NCI-H1417 (cell line): ENCODE measurements at regions not wholly inside any gene's neighbourhood (a gene's known extent, or its start where the extent isn't known, plus 50 kb on each side); places are given as distances from the start of the nearest gene placed in this dataset.

Experiments used
- DNase-seq, 3 experiments: peaks; one replicate each; lab custom pipeline; 2025; lab: John Stamatoyannopoulos, UW

- DNase-seq, result peak in 2 of 3 experiments; percentile 2 to 29
Observed at GRCh38 chr5:58071566-58071965, 388.3 kb downstream of the PLK2 start.

- DNase-seq, result peak in 2 of 3 experiments; percentile 6 to 51
Observed at GRCh38 chr5:58069846-58070245, 390.0 kb downstream of the PLK2 start.

- DNase-seq, result no peak
Observed at GRCh38 chr5:58069016-58069705, 390.7 kb downstream of the PLK2 start.

- no peak for DNase-seq
Observed at GRCh38 chr5:58066557-58066956, 393.3 kb downstream of the PLK2 start.

- no peak for DNase-seq
Observed at GRCh38 chr5:58066076-58066475, 393.8 kb downstream of the PLK2 start.

- peak in 1 of 3 experiments; percentile 4 for DNase-seq
Observed at GRCh38 chr5:58064801-58065200, 395.1 kb downstream of the PLK2 start.

DNA sequence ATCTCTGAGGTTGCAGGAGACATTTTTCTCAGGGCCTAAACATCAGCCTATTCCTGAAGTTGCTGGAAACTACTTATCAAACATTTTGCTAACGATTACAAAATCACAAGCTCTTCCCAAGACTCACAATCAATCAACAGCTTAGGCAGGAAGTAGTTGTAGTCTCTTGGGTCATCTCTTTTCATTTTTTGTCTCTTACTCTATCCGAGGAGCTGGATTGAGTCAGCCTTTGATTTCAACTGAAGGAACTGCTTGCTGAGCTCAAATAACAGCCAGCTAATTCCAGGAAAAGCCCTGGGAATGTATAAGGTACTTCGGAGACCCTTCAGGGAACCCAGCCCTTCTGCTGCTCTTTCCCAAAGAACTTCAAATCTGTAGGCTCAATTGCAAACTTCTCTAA lies 398.9 kb downstream of the PLK2 start:
- no peak for DNase-seq

DNA sequence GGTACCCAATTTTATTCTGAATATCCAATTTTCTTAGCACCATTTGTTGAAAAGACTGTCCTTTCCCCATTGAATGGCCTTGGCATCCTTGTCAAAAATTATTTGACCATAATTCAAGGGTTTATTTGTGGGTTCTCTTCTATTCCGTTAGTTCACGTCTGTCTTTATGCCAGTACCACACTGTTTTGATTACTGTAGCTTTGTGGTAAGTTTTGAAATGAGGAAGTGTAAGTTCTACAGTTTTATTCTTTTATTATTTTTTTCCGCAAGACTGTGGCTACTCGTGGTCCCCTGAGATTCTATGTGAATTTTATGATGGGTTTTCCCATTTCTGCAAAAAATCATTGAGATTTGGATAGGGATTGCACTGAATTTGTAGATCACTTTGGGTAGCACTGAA lies 402.6 kb downstream of the PLK2 start:
- DNase-seq, result no peak

DNA sequence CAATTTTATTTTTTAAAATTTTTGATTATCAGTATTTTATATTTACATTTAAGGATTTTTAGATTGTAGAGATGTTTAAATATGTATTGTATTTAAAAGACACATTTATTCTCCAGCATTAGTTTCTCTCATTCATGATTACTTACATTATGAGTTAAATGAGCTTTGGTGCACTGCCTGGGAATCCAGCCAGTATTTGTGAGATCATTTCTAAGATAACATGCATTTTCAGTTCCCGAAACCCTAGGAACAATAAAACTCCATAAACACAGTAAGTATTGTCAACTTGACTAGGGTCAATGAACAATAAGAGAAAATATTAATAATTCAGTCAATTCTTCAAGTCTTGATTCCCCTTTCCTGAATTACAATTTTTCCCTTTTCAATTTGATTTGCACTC lies 403.3 kb downstream of the PLK2 start:
- DNase-seq, result no peak

- no peak for DNase-seq
Observed at GRCh38 chr5:58054018-58054417, 405.9 kb downstream of the PLK2 start.

GRCh38 chr5:58048954-58049353 lies 410.9 kb downstream of the PLK2 start:
- DNase-seq, result no peak

DNA sequence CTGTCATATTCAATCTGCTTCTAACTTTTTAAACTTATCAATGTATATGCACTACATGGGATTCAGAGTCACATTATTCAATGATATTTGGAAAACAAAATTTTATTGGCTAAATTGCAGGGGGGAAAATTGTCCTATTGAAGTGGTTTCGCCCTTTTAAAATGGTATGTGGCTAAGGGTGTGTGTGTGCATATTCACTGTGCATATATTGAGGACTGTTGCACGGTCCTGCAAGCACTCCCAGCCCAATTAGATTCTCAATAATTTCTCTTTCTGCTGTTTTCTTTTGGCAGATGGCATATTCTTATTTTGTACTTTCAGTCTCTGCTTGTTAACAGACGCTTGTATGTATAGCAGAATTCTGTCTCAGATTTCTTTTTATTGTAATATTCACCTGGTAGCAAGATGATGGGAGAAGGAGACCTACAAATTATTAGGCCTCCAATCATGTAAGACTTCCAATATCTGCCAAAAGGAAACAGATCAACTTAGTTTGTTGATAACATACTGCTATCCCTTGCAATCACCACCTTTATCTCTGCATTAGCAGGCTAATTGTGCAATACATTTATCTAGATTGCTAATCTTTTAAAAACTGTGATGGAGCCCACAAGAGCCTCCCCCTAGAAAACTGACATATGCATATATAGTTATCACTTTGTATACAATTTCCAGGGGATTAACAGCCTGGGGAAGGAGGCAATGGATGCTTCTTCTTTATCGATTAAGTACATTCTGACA lies 411.5 kb downstream of the PLK2 start:
- no peak for DNase-seq

DNA sequence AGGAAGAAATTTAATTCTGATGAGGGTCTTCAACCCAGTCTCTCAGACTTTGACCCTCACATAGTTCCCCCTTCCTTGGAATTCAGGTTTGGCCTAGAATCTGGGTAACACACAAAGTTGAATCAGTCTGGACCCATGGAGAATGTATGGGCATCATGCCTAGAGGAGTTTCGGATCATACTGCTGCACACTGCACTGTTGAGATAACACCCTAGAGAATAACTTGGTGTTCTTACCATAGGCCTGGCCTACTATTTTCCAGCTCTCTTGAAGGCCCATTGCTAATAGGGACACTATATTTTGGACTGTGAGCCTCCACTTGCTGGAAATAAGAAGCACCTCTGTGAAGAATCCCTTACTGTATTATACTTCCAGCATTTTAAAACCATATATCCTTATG lies 413.5 kb downstream of the PLK2 start:
- DNase-seq, result no peak

DNA sequence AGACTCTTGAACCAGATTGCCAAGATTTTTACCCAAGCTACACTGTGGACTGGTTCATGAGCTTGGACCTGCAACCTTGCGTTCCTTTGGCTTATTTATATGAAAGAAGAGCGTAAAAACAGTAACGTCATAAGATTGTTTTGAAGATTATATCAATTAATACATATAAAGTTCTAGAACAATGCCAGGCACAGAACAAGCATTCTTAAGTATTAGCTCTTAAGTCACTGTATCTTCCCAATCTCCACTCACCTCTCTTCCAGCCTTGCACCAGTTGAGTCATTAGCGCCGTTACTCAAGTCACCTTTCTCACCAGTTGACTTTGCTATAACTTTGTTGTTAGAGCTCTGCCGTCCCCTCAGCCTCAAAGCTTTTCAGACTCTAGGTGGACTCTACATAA lies 415.7 kb downstream of the PLK2 start:
- no peak for DNase-seq

- DNase-seq, result no peak
Observed at GRCh38 chr5:58043032-58043945, 416.6 kb downstream of the PLK2 start.

GRCh38 chr5:58041884-58042283 lies 418.0 kb downstream of the PLK2 start:
- DNase-seq, result no peak

- DNase-seq, result no peak
Observed at GRCh38 chr5:58040846-58041245, 419.0 kb downstream of the PLK2 start.

DNA sequence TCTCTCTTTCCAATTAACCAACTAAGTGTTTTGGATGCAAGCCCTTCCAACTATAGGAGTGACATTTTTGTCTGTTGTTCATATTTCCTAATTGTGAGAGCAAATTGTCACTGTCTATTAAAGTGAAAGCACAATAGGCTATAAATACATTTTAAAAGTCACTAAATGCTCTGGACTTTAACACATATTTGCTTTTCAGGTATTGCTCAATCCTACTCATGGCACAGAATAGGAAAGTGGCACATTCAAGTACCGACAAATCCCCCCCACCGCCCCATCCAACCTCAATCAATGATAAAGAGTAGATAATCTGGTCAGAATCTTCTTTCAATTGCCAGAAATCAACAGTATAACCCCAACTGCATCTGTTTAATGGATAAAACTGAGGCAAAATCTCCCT lies 419.8 kb downstream of the PLK2 start:
- no peak for DNase-seq

GRCh38 chr5:58037899-58038298 lies 422.0 kb downstream of the PLK2 start:
- no peak for DNase-seq

GRCh38 chr5:58025809-58026208 lies 434.1 kb downstream of the PLK2 start:
- no peak for DNase-seq

DNA sequence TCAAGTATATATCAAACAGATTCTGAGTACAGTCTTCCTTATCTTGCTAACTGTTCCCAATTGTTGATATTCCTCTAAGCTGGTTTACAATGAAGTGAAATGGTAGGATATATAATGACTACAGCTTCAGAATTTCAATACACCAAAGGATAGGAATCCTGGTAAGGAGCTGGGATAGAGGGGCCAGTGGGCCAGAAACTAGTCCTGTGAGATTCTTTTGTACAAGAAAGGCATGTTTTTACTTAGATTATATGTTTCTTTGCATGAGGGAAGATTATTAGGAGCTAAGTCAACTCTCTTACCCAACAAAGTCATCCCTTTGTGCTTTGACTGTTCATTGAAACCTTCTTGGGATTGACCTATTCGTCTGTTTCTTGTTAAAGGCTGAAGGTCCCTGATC lies 435.7 kb downstream of the PLK2 start:
- no peak for DNase-seq

GRCh38 chr5:58022055-58022454 lies 437.8 kb downstream of the PLK2 start:
- DNase-seq, result no peak

GRCh38 chr5:58021466-58021865 lies 438.4 kb downstream of the PLK2 start:
- DNase-seq, result no peak
